Neural cell (in vitro differentiated cells): ENCODE measurements at regions not wholly inside any gene's neighbourhood (a gene's known extent, or its start where the extent isn't known, plus 50 kb on each side); places are given as distances from the start of the nearest gene placed in this dataset.

Experiments used
- H2AFZ ChIP-seq: fragments of 200-600, 300-800 bp; sonication (generic), shearing (Covaris generic); 2 replicates; pipeline ENCODE4 v1.6.0; 2014; ENCODE audit warnings: low read depth, mild to moderate bottlenecking, antibody characterized with exemption, low read length, moderate library complexity
- H3F3A ChIP-seq: fragments of 200-600 bp; shearing (Covaris generic); 2 replicates; pipeline ENCODE4 v1.6.1; 2016; ENCODE audit warnings: mild to moderate bottlenecking, moderate library complexity, mixed read lengths, antibody characterized with exemption, low read length; ENCODE audit not compliant: insufficient read depth, poor library complexity, severe bottlenecking
- H3K27ac ChIP-seq: fragments of 200-600, 300-800 bp; sonication (generic), shearing (Covaris generic); 2 replicates; pipeline ENCODE4 v1.5.1; 2014; ENCODE audit warnings: mild to moderate bottlenecking, low read length, moderate library complexity
- H3K27me3 ChIP-seq: fragments of 300-800, 200-600 bp; sonication (generic), shearing (Covaris generic); 2 replicates; pipeline ENCODE4 v1.6.0; 2014; ENCODE audit warnings: mild to moderate bottlenecking, low read depth, low read length, moderate library complexity; ENCODE audit not compliant: insufficient read depth
- H3K36me3 ChIP-seq: fragments of 300-800, 200-600 bp; sonication (generic), shearing (Covaris generic); 2 replicates; pipeline ENCODE4 v1.5.1; 2014; ENCODE audit warnings: mild to moderate bottlenecking, antibody characterized with exemption, low read length, moderate library complexity; ENCODE audit not compliant: insufficient read depth
- H3K4me2 ChIP-seq: fragments of 300-800, 200-600 bp; sonication (generic), shearing (Covaris generic); 2 replicates; pipeline ENCODE4 v1.6.0; 2014; ENCODE audit warnings: mild to moderate bottlenecking, low read length
- H3K4me3 ChIP-seq: fragments of 300-800, 200-600 bp; sonication (generic), shearing (Covaris generic); 2 replicates; pipeline ENCODE4 v1.5.1; 2014; ENCODE audit warnings: mild to moderate bottlenecking, low read length, moderate library complexity
- H3K79me2 ChIP-seq: fragments of 200-600 bp; shearing (Covaris generic); replicated peaks from 2 replicates; pipeline ENCODE4 v1.6.0; 2014; ENCODE audit warnings: mild to moderate bottlenecking, low read length, moderate library complexity; ENCODE audit not compliant: insufficient read depth
- H3K9ac ChIP-seq: fragments of 300-800, 200-600 bp; sonication (generic), shearing (Covaris generic); 2 replicates; pipeline ENCODE4 v1.6.1; 2016; ENCODE audit warnings: mild to moderate bottlenecking, low read length, mixed read lengths
- H3K9me2 ChIP-seq: fragments of 200-600 bp; shearing (Covaris generic); 2 replicates; pipeline ENCODE4 v1.6.1; 2016; ENCODE audit warnings: mild to moderate bottlenecking, low read length, mixed read lengths; ENCODE audit not compliant: insufficient read depth
- H3K9me3 ChIP-seq: fragments of 200-600, 300-800 bp; sonication (generic), shearing (Covaris generic); 2 replicates; pipeline ENCODE4 v1.6.1; 2016; ENCODE audit warnings: mild to moderate bottlenecking, mixed run types, low read length, moderate library complexity, mixed read lengths
- H4K20me1 ChIP-seq: fragments of 200-600 bp; shearing (Covaris generic); 2 replicates; pipeline ENCODE4 v1.6.1; 2016; ENCODE audit warnings: mild to moderate bottlenecking, mixed run types; ENCODE audit not compliant: insufficient read depth
- CTCF ChIP-seq: fragments of 450-650 bp; IDR thresholded peaks from 2 replicates; pipeline ENCODE4 v1.5.1; 2014; ENCODE audit warnings: antibody characterized with exemption, mild to moderate bottlenecking, moderate library complexity; ENCODE audit not compliant: poor library complexity, severe bottlenecking
- EP300 ChIP-seq: fragments of 450-650 bp; conservative IDR thresholded peaks from 2 replicates; pipeline ENCODE4 v1.6.1; 2014; ENCODE audit warnings: antibody characterized with exemption, mild to moderate bottlenecking, moderate library complexity; ENCODE audit not compliant: poor library complexity, severe bottlenecking
- EZH2 ChIP-seq: fragments of 200-600, 300-800 bp; shearing (Covaris generic), sonication (generic); IDR thresholded peaks from 2 replicates; pipeline ENCODE4 v1.6.1; 2014; ENCODE audit warnings: antibody characterized with exemption, low read length, borderline replicate concordance, mild to moderate bottlenecking; ENCODE audit not compliant: insufficient read depth, poor library complexity, severe bottlenecking
- MXI1 ChIP-seq: fragments of 450-650 bp; conservative IDR thresholded peaks from 2 replicates; pipeline ENCODE4 v1.6.1; 2014; ENCODE audit warnings: antibody characterized with exemption, mild to moderate bottlenecking; ENCODE audit not compliant: poor library complexity, severe bottlenecking
- POLR2AphosphoS5 ChIP-seq: IDR thresholded peaks from 2 replicates; pipeline ENCODE4 v1.6.1; 2012
- RAD21 ChIP-seq: fragments of 450-650 bp; conservative IDR thresholded peaks from 2 replicates; pipeline ENCODE4 v1.6.1; 2014; ENCODE audit warnings: antibody characterized with exemption, mild to moderate bottlenecking, moderate library complexity
- REST ChIP-seq: IDR thresholded peaks from 2 replicates; pipeline ENCODE4 v1.6.1; 2012; ENCODE audit warnings: borderline replicate concordance
- SMC3 ChIP-seq: fragments of 450-650 bp; conservative IDR thresholded peaks from 2 replicates; pipeline ENCODE4 v1.6.1; 2014; ENCODE audit warnings: antibody characterized with exemption, mild to moderate bottlenecking, moderate library complexity; ENCODE audit not compliant: poor library complexity
- TAF1 ChIP-seq: IDR thresholded peaks from 2 replicates; pipeline ENCODE4 v1.6.1; 2012; ENCODE audit warnings: low read depth

- H4K20me1 ChIP-seq: no peaks in the 10 kb centered on the region
- H3K9me3 ChIP-seq: no peaks in the 10 kb centered on the region
- no peak overlapping the region for H3K27ac ChIP-seq
- no peak overlapping the region for H3K4me2 ChIP-seq
- H3K9ac ChIP-seq: no peak overlapping the region
- no peak overlapping the region for H2AFZ ChIP-seq
- no peaks in the 10 kb centered on the region for H3F3A ChIP-seq
- no peaks in the 10 kb centered on the region for H3K79me2 ChIP-seq
- no peaks in the 10 kb centered on the region for H3K36me3 ChIP-seq
- TF ChIP-seq TAF1 (no peak), CTCF (no peak), EP300 (no peak), RAD21 (no peak), SMC3 (no peak), EZH2 (no peak), REST (no peak), MXI1 (no peak), POLR2AphosphoS5 (no peak)
- H3K9me2 ChIP-seq: no peaks in the 10 kb centered on the region
- no peaks in the 10 kb centered on the region for H3K27me3 ChIP-seq
- no peak overlapping the region for H3K4me3 ChIP-seq
Observed at GRCh38 chr3:77868725-77869124, 828.8 kb downstream of the ROBO2 start.

GRCh38 chr3:77869423-77869822 is 829.5 kb downstream of the ROBO2 start:
- TF ChIP-seq REST (no peak), CTCF (no peak), RAD21 (no peak), MXI1 (no peak), SMC3 (no peak), POLR2AphosphoS5 (no peak), EZH2 (no peak), TAF1 (no peak), EP300 (no peak)
- Histone ChIP-seq H3K9me2 (no peaks in the 10 kb centered on the region), H4K20me1 (no peaks in the 10 kb centered on the region), H3K36me3 (no peaks in the 10 kb centered on the region), H3F3A (no peaks in the 10 kb centered on the region), H2AFZ (no peak overlapping the region), H3K27me3 (no peaks in the 10 kb centered on the region), H3K27ac (no peak overlapping the region), H3K79me2 (no peaks in the 10 kb centered on the region), H3K4me2 (no peak overlapping the region), H3K9ac (no peak overlapping the region), H3K4me3 (no peak overlapping the region), H3K9me3 (no peaks in the 10 kb centered on the region)
